ENCODE measurements at regions not wholly inside any gene's neighbourhood (a gene's known extent, or its start where the extent isn't known, plus 50 kb on each side); places are given as distances from the start of the nearest gene placed in this dataset.

GRCh38 chr16:50425044-50425443 is 56.3 kb upstream of the BRD7 start:
- ChIA-PET CTCF (no interaction called here), POLR2A (no interaction called here)
- H3K36me3 ChIP-seq (ENCODE audit: control insufficient read depth in 2 of 2, insufficient read depth in 1 of 2, low read length in 2 of 2): no peaks in the 10 kb centered on the region
- no peak for TF ChIP-seq ZNF843 (tag by site-specific recombination; IDR thresholded peaks at IDR 0.05)
- TF ChIP-seq ZNF768 (tag by site-specific recombination; IDR thresholded peaks at IDR 0.05): no peak
- TF ChIP-seq HOXC10 (CRISPR knock-in tag; IDR thresholded peaks at IDR 0.05): no peak
- no peak for TF ChIP-seq ZFP37 (tag by site-specific recombination; IDR thresholded peaks at IDR 0.05)
- no peak overlapping the region for H3K27ac ChIP-seq (ENCODE audit: extremely low read depth, low read depth, low read length)
- H3K4me3 ChIP-seq (ENCODE audit: low read depth, low read length): no peak overlapping the region
- no peaks in the 10 kb centered on the region for H3K9me3 ChIP-seq (ENCODE audit: control insufficient read depth, insufficient read depth, low read depth, low read length)
- H3K4me1 ChIP-seq (ENCODE audit: control insufficient read depth, insufficient read depth, low read length): no peaks in the 10 kb centered on the region

- Histone ChIP-seq H3K4me3 (ENCODE audit: low read depth, low read length) (no peak overlapping the region), H3K36me3 (ENCODE audit: control insufficient read depth in 2 of 2, insufficient read depth in 1 of 2, low read length in 2 of 2) (no peaks in the 10 kb centered on the region), H3K4me1 (ENCODE audit: control insufficient read depth, insufficient read depth, low read length) (no peaks in the 10 kb centered on the region), H3K9me3 (ENCODE audit: control insufficient read depth, insufficient read depth, low read depth, low read length) (no peaks in the 10 kb centered on the region), H3K27ac (ENCODE audit: extremely low read depth, low read depth, low read length) (no peak overlapping the region)
- POLR2A ChIA-PET: no interaction called here
- TF ChIP-seq ZNF404 (tag by site-specific recombination; IDR thresholded peaks at IDR 0.05): no peak
- TF ChIP-seq ZNF121 (tag by site-specific recombination; IDR thresholded peaks at IDR 0.05): no peak
- no peak for TF ChIP-seq ZNF571 (tag by site-specific recombination; IDR thresholded peaks at IDR 0.05)
- TF ChIP-seq ZNF274 (IDR thresholded peaks at IDR 0.05; ENCODE audit: low read length): no peak
- no peak for TF ChIP-seq ZNF274 (tag by site-specific recombination; IDR thresholded peaks at IDR 0.05; ENCODE audit: borderline replicate concordance)
- no peak for TF ChIP-seq ZNF513 (tag by site-specific recombination; IDR thresholded peaks at IDR 0.05)
- TF ChIP-seq PRDM4 (tag by site-specific recombination; IDR thresholded peaks at IDR 0.05): no peak
- no peak for TF ChIP-seq MEIS1 (CRISPR knock-in tag; IDR thresholded peaks at IDR 0.05; ENCODE audit: borderline replicate concordance)
- TF ChIP-seq KLF16 (tag by site-specific recombination; IDR thresholded peaks at IDR 0.05): no peak
- TF ChIP-seq ZNF211 (tag by site-specific recombination; IDR thresholded peaks at IDR 0.05; ENCODE audit: low read depth): no peak
- CTCF ChIA-PET: interaction anchor here (1.2 kb wide), 1 partner anchor 248 kb away, joined by 3 read pairs; no protein-coding TSS in a partner anchor
Observed at GRCh38 chr16:50422926-50423325, 54.1 kb upstream of the BRD7 start.

- H3K4me1 ChIP-seq (ENCODE audit: control insufficient read depth, insufficient read depth, low read length): no peaks in the 10 kb centered on the region
- TF ChIP-seq ZNF324 (tag by site-specific recombination; IDR thresholded peaks at IDR 0.05) (no peak), TRIM28 (IDR thresholded peaks at IDR 0.05; ENCODE audit: borderline replicate concordance, low read length) (0 out of 2 replicates have a peak, but pooled peaks have one; percentile 61), SETDB1 (IDR thresholded peaks at IDR 0.05; ENCODE audit: insufficient read length, low read length) (peak; percentile 93), ZNF341 (tag by site-specific recombination; IDR thresholded peaks at IDR 0.05; ENCODE audit: low read depth) (no peak), ZNF692 (tag by site-specific recombination; IDR thresholded peaks at IDR 0.05) (no peak), ZNF843 (tag by site-specific recombination; IDR thresholded peaks at IDR 0.05) (no peak)
- POLR2A ChIA-PET: no interaction called here
- H3K4me3 ChIP-seq (ENCODE audit: low read depth, low read length): no peak overlapping the region
- no peaks in the 10 kb centered on the region for H3K36me3 ChIP-seq (ENCODE audit: control insufficient read depth in 2 of 2, insufficient read depth in 1 of 2, low read length in 2 of 2)
- no peaks in the 10 kb centered on the region for H3K9me3 ChIP-seq (ENCODE audit: control insufficient read depth, insufficient read depth, low read depth, low read length)
- no peak overlapping the region for H3K27ac ChIP-seq (ENCODE audit: extremely low read depth, low read depth, low read length)
- CTCF ChIA-PET: interaction anchor here (1.0 kb wide), 1 partner anchor 246 kb away, joined by 3 read pairs; no protein-coding TSS in a partner anchor
Observed at GRCh38 chr16:50419116-50419515, 50.3 kb upstream of the BRD7 start.

All from HEK293 (cell line).